ENCODE measurements at regions not wholly inside any gene's neighbourhood (a gene's known extent, or its start where the extent isn't known, plus 50 kb on each side); places are given as distances from the start of the nearest gene placed in this dataset.
"Not testable (repeated sequence)": the region's sequence is repeated elsewhere in the genome, so short reads cannot be mapped to it uniquely, and the experiment has no call there.

- Histone ChIP-seq H3K36me3 (ENCODE audit: control insufficient read depth in 5 of 5, insufficient read depth in 5 of 5, low read length in 5 of 5) (no peaks in the 10 kb centered on the region), H3K27ac (ENCODE audit: low read depth, low read length) (no peak overlapping the region), H3K9me3 (ENCODE audit: control insufficient read depth in 5 of 5, low read length in 5 of 5) (no peaks in the 10 kb centered on the region), H3K9ac (ENCODE audit: low read length in 5 of 5) (no peak overlapping the region), H3K4me1 (ENCODE audit: control insufficient read depth in 5 of 5, insufficient read depth in 5 of 5, low read length in 5 of 5) (no peaks in the 10 kb centered on the region), H3K4me3 (ENCODE audit: low read depth in 1 of 5, low read length in 5 of 5) (no peak overlapping the region), H3K27me3 (ENCODE audit: control insufficient read depth in 5 of 5, insufficient read depth in 4 of 5, low read length in 5 of 5) (no peaks in the 10 kb centered on the region)
Observed at GRCh38 chr13:64626105-64626504, 2604.0 kb downstream of the PCDH9 start.

DNA sequence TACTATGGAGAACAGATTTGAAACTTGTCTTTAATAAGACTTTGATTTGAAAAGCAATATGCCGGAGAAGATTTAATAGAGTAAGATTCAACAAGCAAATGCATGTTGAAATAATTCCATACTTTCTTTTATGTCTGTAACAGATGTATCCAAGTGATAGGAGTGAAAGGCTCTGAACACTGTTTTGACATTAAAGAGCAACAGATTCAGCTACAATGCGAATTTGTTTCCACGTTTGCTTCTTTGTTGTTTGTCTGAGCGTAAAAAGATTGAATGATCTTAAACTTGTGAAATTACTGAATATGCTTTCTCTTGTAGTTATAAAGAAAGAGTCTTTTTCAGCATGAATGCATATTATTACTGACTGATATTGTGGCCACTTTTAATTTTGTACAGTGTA lies 2612.9 kb downstream of the PCDH9 start:
- H3K9ac ChIP-seq (ENCODE audit: low read length in 5 of 5), result no peak overlapping the region

DNA sequence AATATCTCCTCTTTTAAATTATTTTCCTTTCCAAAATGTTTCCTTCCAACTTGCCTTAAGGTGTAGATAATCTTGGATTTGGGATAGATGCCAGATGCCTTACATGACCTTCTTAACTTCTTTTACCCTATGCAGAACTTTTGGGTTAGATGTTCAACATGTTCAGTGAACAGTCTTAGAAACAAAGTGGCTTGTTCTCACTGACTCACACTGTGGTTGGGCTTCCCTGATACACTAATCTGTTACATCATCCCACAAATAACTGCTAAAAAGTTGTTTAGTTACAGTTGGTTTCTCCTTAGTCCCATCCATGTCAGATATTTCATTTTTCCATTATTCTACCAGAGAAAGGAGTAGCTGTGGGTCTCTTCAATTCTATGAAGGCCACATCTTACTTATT lies 2638.2 kb downstream of the PCDH9 start:
- Histone ChIP-seq H3K9ac (ENCODE audit: low read length in 5 of 5) (no peak overlapping the region), H3K27me3 (ENCODE audit: control insufficient read depth in 5 of 5, insufficient read depth in 4 of 5, low read length in 5 of 5) (no peaks in the 10 kb centered on the region), H3K4me1 (ENCODE audit: control insufficient read depth in 5 of 5, insufficient read depth in 5 of 5, low read length in 5 of 5) (no peaks in the 10 kb centered on the region), H3K4me3 (ENCODE audit: low read depth in 1 of 5, low read length in 5 of 5) (no peak overlapping the region), H3K9me3 (ENCODE audit: control insufficient read depth in 5 of 5, low read length in 5 of 5) (no peaks in the 10 kb centered on the region), H3K36me3 (ENCODE audit: control insufficient read depth in 5 of 5, insufficient read depth in 5 of 5, low read length in 5 of 5) (no peaks in the 10 kb centered on the region), H3K27ac (ENCODE audit: low read depth, low read length) (no peak overlapping the region)

More for the DNA sequence above, 2612.9 kb downstream of the PCDH9 start:
- Histone ChIP-seq H3K4me3 (ENCODE audit: low read depth in 1 of 5, low read length in 5 of 5) (no peak overlapping the region), H3K9me3 (ENCODE audit: control insufficient read depth in 5 of 5, low read length in 5 of 5) (no peaks in the 10 kb centered on the region), H3K4me1 (ENCODE audit: control insufficient read depth in 5 of 5, insufficient read depth in 5 of 5, low read length in 5 of 5) (no peaks in the 10 kb centered on the region), H3K27ac (ENCODE audit: low read depth, low read length) (no peak overlapping the region), H3K27me3 (ENCODE audit: control insufficient read depth in 5 of 5, insufficient read depth in 4 of 5, low read length in 5 of 5) (no peaks in the 10 kb centered on the region), H3K36me3 (ENCODE audit: control insufficient read depth in 5 of 5, insufficient read depth in 5 of 5, low read length in 5 of 5) (no peaks in the 10 kb centered on the region)

GRCh38 chr13:64579331-64579730 lies 2650.8 kb downstream of the PCDH9 start:
- no peak overlapping the region for H3K27ac ChIP-seq (ENCODE audit: low read depth, low read length)
- no peaks in the 10 kb centered on the region for H3K4me1 ChIP-seq (ENCODE audit: control insufficient read depth in 5 of 5, insufficient read depth in 5 of 5, low read length in 5 of 5)
- H3K9me3 ChIP-seq (ENCODE audit: control insufficient read depth in 5 of 5, low read length in 5 of 5), result peaks cover 0 to 3% (median 0%) of the 10 kb centered on the region in 5 donors
- no peak overlapping the region for H3K9ac ChIP-seq (ENCODE audit: low read length in 5 of 5)
- H3K36me3 ChIP-seq (ENCODE audit: control insufficient read depth in 5 of 5, insufficient read depth in 5 of 5, low read length in 5 of 5), result no peaks in the 10 kb centered on the region
- H3K4me3 ChIP-seq (ENCODE audit: low read depth in 1 of 5, low read length in 5 of 5), result no peak overlapping the region
- H3K27me3 ChIP-seq (ENCODE audit: control insufficient read depth in 5 of 5, insufficient read depth in 4 of 5, low read length in 5 of 5), result no peaks in the 10 kb centered on the region

- Histone ChIP-seq H3K27ac (ENCODE audit: low read depth, low read length) (no peak overlapping the region), H3K4me3 (ENCODE audit: low read depth in 1 of 5, low read length in 5 of 5) (no peak overlapping the region), H3K9me3 (ENCODE audit: control insufficient read depth in 5 of 5, low read length in 5 of 5) (peaks cover 0 to 12% (median 5%) of the 10 kb centered on the region in 5 donors), H3K36me3 (ENCODE audit: control insufficient read depth in 5 of 5, insufficient read depth in 5 of 5, low read length in 5 of 5) (no peaks in the 10 kb centered on the region), H3K4me1 (ENCODE audit: control insufficient read depth in 5 of 5, insufficient read depth in 5 of 5, low read length in 5 of 5) (no peaks in the 10 kb centered on the region), H3K9ac (ENCODE audit: low read length in 5 of 5) (no peak overlapping the region), H3K27me3 (ENCODE audit: control insufficient read depth in 5 of 5, insufficient read depth in 4 of 5, low read length in 5 of 5) (no peaks in the 10 kb centered on the region)
Observed at GRCh38 chr13:64568748-64569147, 2661.4 kb downstream of the PCDH9 start.

DNA sequence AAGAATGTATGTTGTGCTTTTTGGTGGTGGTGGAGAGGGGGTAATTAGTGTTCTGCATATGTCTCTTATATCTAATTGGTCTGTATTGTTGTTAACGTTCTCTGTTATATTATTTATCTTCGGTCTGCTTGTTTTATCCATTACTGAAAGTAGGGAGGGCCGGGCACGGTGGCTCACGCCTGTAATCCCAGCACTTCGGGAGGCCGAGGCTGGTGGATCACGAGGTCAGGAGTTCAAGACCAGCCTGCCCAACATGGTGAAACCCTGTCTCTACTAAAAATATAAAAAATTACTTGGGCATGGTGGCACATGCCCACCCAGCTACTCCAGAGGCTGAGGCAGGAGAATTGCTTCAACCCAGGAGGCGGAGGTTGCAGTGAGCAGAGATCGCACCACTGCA lies 2672.1 kb downstream of the PCDH9 start:
- not testable (repeated sequence) for H3K27me3 ChIP-seq (ENCODE audit: control insufficient read depth in 5 of 5, insufficient read depth in 4 of 5, low read length in 5 of 5)

GRCh38 chr13:64556376-64556775 lies 2673.8 kb downstream of the PCDH9 start:
- Histone ChIP-seq H3K4me3 (ENCODE audit: low read depth in 1 of 5, low read length in 5 of 5) (no peak overlapping the region), H3K27me3 (ENCODE audit: control insufficient read depth in 5 of 5, insufficient read depth in 4 of 5, low read length in 5 of 5) (no peaks in the 10 kb centered on the region), H3K36me3 (ENCODE audit: control insufficient read depth in 5 of 5, insufficient read depth in 5 of 5, low read length in 5 of 5) (no peaks in the 10 kb centered on the region), H3K4me1 (ENCODE audit: control insufficient read depth in 5 of 5, insufficient read depth in 5 of 5, low read length in 5 of 5) (no peaks in the 10 kb centered on the region), H3K9me3 (ENCODE audit: control insufficient read depth in 5 of 5, low read length in 5 of 5) (no peaks in the 10 kb centered on the region), H3K27ac (ENCODE audit: low read depth, low read length) (no peak overlapping the region), H3K9ac (ENCODE audit: low read length in 5 of 5) (no peak overlapping the region)

More for the DNA sequence above, 2672.1 kb downstream of the PCDH9 start:
- H3K4me1 ChIP-seq (ENCODE audit: control insufficient read depth in 5 of 5, insufficient read depth in 5 of 5, low read length in 5 of 5); H3K9me3 ChIP-seq (ENCODE audit: control insufficient read depth in 5 of 5, low read length in 5 of 5); H3K36me3 ChIP-seq (ENCODE audit: control insufficient read depth in 5 of 5, insufficient read depth in 5 of 5, low read length in 5 of 5); H3K9ac ChIP-seq (ENCODE audit: low read length in 5 of 5); H3K4me3 ChIP-seq (ENCODE audit: low read depth in 1 of 5, low read length in 5 of 5); H3K27ac ChIP-seq (ENCODE audit: low read depth, low read length): not testable (repeated sequence)

- Histone ChIP-seq H3K4me3 (ENCODE audit: low read depth in 1 of 5, low read length in 5 of 5) (no peak overlapping the region), H3K27ac (ENCODE audit: low read depth, low read length) (no peak overlapping the region), H3K9me3 (ENCODE audit: control insufficient read depth in 5 of 5, low read length in 5 of 5) (no peaks in the 10 kb centered on the region), H3K36me3 (ENCODE audit: control insufficient read depth in 5 of 5, insufficient read depth in 5 of 5, low read length in 5 of 5) (no peaks in the 10 kb centered on the region), H3K9ac (ENCODE audit: low read length in 5 of 5) (no peak overlapping the region), H3K27me3 (ENCODE audit: control insufficient read depth in 5 of 5, insufficient read depth in 4 of 5, low read length in 5 of 5) (no peaks in the 10 kb centered on the region), H3K4me1 (ENCODE audit: control insufficient read depth in 5 of 5, insufficient read depth in 5 of 5, low read length in 5 of 5) (no peaks in the 10 kb centered on the region)
Observed at GRCh38 chr13:64553411-64554129, 2676.6 kb downstream of the PCDH9 start.

- Histone ChIP-seq H3K27me3 (ENCODE audit: control insufficient read depth in 5 of 5, insufficient read depth in 4 of 5, low read length in 5 of 5) (no peaks in the 10 kb centered on the region), H3K27ac (ENCODE audit: low read depth, low read length) (no peak overlapping the region), H3K36me3 (ENCODE audit: control insufficient read depth in 5 of 5, insufficient read depth in 5 of 5, low read length in 5 of 5) (no peaks in the 10 kb centered on the region), H3K4me1 (ENCODE audit: control insufficient read depth in 5 of 5, insufficient read depth in 5 of 5, low read length in 5 of 5) (no peaks in the 10 kb centered on the region), H3K9ac (ENCODE audit: low read length in 5 of 5) (no peak overlapping the region), H3K9me3 (ENCODE audit: control insufficient read depth in 5 of 5, low read length in 5 of 5) (no peaks in the 10 kb centered on the region), H3K4me3 (ENCODE audit: low read depth in 1 of 5, low read length in 5 of 5) (no peak overlapping the region)
Observed at GRCh38 chr13:64551755-64552154, 2678.4 kb downstream of the PCDH9 start.

- H3K4me1 ChIP-seq (ENCODE audit: control insufficient read depth in 5 of 5, insufficient read depth in 5 of 5, low read length in 5 of 5), result no peaks in the 10 kb centered on the region
- no peaks in the 10 kb centered on the region for H3K36me3 ChIP-seq (ENCODE audit: control insufficient read depth in 5 of 5, insufficient read depth in 5 of 5, low read length in 5 of 5)
- no peaks in the 10 kb centered on the region for H3K27me3 ChIP-seq (ENCODE audit: control insufficient read depth in 5 of 5, insufficient read depth in 4 of 5, low read length in 5 of 5)
- no peaks in the 10 kb centered on the region for H3K9me3 ChIP-seq (ENCODE audit: control insufficient read depth in 5 of 5, low read length in 5 of 5)
- H3K27ac ChIP-seq (ENCODE audit: low read depth, low read length), result no peak overlapping the region
- no peak overlapping the region for H3K9ac ChIP-seq (ENCODE audit: low read length in 5 of 5)
- H3K4me3 ChIP-seq (ENCODE audit: low read depth in 1 of 5, low read length in 5 of 5), result no peak overlapping the region
Observed at GRCh38 chr13:64546371-64546770, 2683.8 kb downstream of the PCDH9 start.
